GM21367 (cell line): ENCODE measurements at regions not wholly inside any gene's neighbourhood (a gene's known extent, or its start where the extent isn't known, plus 50 kb on each side); places are given as distances from the start of the nearest gene placed in this dataset.

Source experiments
- ATAC-seq: cut with Tn5 transposase; IDR thresholded peaks from one replicate; pipeline ENCODE4 v1.9.1; 2021; ENCODE audit not compliant: unreplicated experiment

GRCh38 chr14:48454887-48455286, 779.5 kb upstream of the MDGA2 start:
- ATAC-seq: no peak

- no peak for ATAC-seq
Measured at GRCh38 chr14:48452437-48452995, 777.1 kb upstream of the MDGA2 start.

DNA sequence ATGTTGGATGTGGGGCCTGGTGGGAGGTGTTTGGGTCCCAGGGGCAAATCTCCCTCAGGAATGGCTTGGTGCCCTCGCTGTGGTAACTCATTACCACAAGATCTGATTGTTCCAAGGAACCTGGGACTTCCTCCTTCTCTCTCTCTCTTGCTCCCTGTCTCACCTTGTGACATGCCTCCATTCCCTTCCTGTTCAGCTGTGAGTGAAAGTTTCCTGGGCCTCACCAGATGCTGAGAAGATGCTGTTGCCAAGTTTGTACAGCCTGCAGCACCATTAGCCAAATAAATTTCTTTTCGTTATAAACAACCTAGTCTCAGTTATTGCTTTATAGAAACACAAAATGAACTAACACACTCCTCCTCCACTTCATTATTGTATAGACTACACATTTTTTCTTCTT, 759.8 kb upstream of the MDGA2 start:
- no peak for ATAC-seq

- ATAC-seq: no peak
Measured at GRCh38 chr14:48430805-48431204, 755.4 kb upstream of the MDGA2 start.

- ATAC-seq: no peak
Measured at GRCh38 chr14:48429512-48429911, 754.1 kb upstream of the MDGA2 start.

DNA sequence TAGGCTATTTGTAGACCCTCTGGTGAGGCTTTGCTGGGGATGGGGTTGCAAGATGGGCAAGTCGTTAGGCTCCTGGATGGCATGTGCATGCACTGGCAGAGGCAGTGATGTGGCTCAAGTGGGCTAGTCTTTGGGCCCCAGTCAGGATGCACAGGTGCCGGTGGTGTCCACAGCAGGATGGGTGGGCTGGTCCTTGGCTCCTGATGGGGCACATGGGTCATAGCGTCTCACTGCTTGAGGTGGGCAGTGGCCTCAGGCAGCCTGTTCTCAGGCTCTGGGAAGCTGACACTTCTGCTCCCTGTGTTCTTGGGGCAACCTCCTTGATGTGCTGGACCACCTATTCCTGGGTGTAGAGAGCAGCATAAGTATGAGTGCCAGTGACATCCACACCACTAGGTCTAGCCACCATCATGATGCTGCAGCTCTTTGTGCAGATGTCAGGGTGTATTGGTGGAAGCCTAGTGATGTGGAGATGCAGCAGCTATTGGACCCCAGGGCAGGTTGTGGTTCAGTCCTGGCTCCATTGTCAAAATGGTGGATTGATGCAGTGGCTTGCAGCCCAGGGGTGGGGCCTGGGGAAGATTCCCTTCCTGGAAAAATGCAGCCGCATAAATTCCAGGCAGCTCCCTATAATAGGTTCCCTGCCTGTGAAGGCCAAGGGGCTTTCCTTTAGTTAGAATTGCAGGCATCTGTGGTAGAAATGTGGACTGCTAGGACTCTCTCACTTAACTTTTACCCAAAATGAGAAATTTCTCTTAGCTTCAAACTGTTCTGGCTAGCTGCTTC, 742.5 kb upstream of the MDGA2 start:
- ATAC-seq: no peak

DNA sequence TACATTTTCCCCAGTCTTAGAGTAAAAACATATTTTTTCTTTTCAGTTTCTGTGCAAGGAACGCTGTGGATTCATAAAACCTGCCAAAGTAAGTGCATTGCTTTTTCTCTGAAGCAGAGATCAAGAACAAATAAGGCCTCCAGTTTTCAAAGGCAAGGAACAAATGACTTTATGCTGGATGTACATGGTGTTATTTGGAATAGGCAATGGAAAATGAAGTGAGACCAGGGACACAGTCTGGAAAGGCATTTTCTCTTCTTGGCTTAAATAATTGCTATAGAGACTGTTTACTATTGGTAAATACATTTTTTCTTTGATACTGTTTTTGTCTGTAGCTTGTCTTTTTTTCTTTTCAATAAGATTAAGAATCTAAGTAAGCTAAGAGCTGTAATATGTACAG, 725.9 kb upstream of the MDGA2 start:
- ATAC-seq: no peak

DNA sequence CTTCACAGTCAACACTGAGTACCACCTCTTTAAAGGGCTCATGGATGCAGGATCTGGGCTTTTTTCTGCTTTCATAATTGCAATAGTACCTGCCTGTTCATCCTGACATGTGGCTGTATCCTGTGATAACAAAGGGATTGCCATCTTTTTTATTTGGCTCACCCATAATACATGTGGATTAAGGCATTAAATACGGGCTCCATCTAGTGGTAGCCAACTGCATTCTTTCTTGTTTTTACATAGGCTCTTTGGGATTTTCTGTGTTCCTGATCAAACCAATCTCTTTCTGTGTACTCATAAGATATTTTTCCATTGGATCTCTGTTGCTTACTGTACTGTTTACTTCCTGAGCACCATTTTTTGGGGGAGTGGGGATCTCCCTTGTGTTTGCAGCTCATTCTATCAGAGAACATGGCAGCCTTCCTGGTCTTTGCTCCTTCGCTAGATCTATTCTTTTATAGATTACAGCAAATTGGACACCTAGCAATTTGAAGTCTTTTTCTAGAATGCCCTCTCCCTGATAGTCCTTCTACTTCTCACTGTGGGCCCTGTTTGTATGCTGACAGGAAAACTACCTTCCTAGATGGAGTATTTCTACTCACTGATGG, 723.4 kb upstream of the MDGA2 start:
- no peak for ATAC-seq

- no peak for ATAC-seq
Measured at GRCh38 chr14:48391661-48392060, 716.3 kb upstream of the MDGA2 start.

GRCh38 chr14:48390346-48390745, 714.9 kb upstream of the MDGA2 start:
- ATAC-seq: no peak

- no peak for ATAC-seq
Measured at GRCh38 chr14:48384821-48385220, 709.4 kb upstream of the MDGA2 start.

DNA sequence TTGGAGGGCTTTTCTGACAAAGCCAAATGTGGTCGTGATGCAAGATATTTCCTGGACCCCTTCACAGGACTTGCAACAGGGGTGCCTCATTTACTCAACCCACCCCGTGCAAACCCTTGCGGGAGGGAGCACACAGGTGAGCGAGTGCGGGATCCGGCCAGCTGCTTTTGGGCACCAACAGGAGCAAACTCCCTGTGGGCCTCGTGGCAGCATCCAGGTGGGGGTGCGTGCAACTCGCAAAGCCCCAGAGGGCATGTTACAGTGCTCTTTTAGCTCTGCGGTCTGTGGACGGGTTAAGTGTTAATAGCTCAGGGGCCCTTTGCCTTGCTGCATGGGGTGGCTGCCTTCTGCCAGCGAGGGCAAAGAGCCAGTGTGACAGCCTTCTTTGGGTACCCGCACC, 707.6 kb upstream of the MDGA2 start:
- no peak for ATAC-seq

DNA sequence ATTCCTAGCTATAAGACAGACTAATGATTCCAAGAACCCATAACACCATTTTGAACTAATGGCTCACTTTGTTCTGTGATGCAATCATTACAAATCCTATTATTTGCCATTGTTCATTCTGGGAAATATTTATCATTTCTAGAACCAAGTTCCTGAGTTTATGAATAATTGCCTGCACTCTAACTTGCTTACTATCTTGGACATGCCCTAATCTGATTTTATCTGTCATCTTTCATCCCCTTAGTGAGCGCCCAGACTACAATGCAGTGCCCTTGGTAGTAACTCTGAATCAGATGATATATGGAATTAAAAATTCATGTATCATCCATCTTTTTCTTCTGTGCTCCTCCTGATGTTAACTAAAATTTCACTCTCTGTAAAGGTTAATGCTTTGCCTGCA, 703.1 kb upstream of the MDGA2 start:
- ATAC-seq: no peak

DNA sequence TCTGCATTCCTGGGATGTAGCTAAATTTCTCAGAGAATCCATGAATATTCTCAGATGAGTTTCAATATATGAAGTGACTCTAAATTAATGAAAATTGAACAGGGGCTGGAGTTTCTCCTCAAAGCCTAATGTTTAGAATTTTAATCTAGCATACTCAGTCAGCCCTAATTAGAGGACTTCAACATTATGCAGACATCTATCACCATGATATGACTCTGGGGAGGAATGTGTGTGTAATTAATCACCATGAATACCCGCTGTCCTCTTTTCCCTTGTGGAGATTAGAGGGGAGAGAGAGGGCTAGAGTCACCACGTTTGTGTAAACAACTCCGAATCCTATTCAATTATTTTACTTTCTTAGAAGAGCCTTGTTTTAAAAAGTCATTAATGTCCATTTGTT, 698.6 kb upstream of the MDGA2 start:
- ATAC-seq: no peak

DNA sequence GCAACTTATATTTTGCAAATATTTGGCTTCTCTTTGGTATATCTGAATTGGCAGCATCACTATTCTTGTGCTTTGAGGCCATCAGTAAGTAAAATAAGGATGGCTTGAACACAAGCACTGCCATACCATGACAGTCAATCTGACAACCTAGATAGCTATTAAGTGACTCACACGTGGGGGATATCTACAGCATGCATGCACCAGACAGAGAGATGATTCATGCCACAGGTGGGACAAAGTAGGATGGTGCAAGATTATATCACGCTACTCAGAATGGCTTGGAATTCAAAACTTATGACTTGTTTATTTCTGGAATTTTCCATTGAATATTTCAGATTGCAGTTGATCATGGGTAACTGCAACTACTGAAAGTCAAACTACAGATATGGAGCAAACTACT, 675.6 kb upstream of the MDGA2 start:
- no peak for ATAC-seq

DNA sequence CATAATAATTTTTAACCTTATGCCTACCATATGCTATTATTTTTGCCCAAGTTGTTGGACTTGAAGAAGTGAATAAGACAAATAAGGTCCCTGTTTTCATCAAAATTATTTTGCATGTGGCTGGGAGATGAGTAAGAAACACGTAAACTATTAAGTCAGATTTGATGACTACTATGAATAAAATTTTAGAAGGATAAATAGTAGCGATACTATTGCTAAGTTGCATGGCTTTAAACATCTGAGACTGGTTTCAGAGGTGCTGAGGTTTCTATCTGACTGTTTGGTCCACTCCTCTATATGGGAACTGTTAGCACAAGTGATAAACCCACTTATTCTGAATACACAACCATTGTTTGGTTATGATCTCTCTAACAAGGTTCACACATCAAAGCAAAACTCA, 674.3 kb upstream of the MDGA2 start:
- no peak for ATAC-seq

DNA sequence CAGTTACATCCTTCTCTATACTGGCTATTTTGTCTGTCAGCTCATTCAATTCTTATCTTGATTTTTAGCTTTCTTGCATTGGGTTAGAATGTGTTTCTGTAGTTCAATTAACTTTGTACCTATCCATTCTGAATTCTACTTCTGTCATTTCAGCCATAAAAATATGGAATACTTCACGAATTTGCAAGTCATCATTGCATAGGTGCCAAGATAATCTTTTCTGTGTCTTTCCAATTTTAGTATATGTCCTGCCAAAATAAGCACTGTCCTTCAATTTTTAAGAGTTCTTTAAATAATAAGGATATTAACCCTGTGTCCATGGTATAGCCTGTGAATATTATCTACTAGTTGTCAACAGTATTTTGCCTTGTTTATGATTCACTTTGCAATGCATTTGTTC, 665.7 kb upstream of the MDGA2 start:
- ATAC-seq: no peak

DNA sequence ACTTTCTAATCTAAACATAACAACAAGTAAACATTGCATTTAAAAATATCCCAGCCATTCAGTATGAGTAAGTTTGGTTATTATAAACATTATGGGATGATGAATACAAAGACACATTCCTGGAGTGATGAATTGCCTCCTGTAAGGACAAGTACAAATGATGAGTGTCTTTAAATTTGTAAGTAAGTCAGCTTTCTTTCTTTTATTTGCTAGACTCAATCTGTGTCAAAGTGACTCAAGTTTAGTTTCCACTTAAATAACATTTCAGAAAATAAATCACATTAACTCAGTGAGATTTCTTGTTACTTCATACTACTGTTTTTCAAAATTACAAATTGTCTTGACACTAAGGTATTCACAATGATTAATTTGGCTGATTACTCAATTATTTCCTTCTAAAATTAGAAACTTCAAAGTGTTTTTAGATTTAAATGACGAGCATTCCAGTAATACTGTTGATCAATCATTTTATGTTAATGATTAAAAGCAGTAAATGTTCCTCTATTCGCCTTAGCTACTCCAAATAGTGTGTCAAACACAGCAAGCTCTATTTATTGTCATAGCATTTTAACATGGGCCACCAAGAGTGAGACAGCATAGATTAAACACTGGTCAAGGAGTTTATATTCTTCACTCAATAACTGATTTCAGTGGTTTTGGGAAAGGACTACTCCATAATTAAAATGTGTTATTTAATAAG, 658.0 kb upstream of the MDGA2 start:
- no peak for ATAC-seq

GRCh38 chr14:48331421-48331820, 656.0 kb upstream of the MDGA2 start:
- ATAC-seq: no peak

- no peak for ATAC-seq
Measured at GRCh38 chr14:48325486-48325885, 650.1 kb upstream of the MDGA2 start.

DNA sequence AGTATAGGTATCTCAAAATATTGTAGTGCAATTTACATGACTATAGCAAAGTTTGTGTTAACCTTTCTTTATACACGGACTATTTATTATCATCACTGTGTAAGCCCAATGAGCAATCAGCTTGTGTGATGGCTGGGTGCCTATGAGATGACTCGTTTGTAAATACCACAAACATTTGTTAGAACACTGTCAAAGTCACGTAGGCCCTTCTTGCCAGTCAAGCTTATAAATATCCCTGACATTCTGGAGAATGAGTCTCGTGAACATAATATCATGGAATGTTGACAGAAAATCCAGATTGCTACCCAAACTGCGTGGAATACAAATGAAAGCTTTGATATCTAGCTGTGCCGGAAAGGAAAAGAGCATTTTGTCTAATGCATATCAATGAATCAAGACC, 648.3 kb upstream of the MDGA2 start:
- no peak for ATAC-seq

GRCh38 chr14:48319823-48320222, 644.4 kb upstream of the MDGA2 start:
- ATAC-seq: no peak
